GM18861 (cell line): ENCODE measurements at regions not wholly inside any gene's neighbourhood (a gene's known extent, or its start where the extent isn't known, plus 50 kb on each side); places are given as distances from the start of the nearest gene placed in this dataset.

Source experiments
- ATAC-seq: cut with Tn5 transposase; IDR thresholded peaks from one replicate; pipeline ENCODE4 v1.9.1; 2021; ENCODE audit not compliant: unreplicated experiment

GRCh38 chr1:200354243-200354642 lies 55.6 kb downstream of the ZNF281 start:
- ATAC-seq: peak; percentile 62

- no peak for ATAC-seq
Observed at GRCh38 chr1:200353232-200353631, 56.6 kb downstream of the ZNF281 start.

GRCh38 chr1:200351826-200352549 lies 57.8 kb downstream of the ZNF281 start:
- peak; percentile 63 for ATAC-seq

- ATAC-seq: no peak
Observed at GRCh38 chr1:200351425-200351824, 58.4 kb downstream of the ZNF281 start.

- no peak for ATAC-seq
Observed at GRCh38 chr1:200346700-200347099, 63.1 kb downstream of the ZNF281 start.

- ATAC-seq: no peak
Observed at GRCh38 chr1:200345520-200345919, 64.3 kb downstream of the ZNF281 start.

- ATAC-seq: no peak
Observed at GRCh38 chr1:200343874-200344273, 66.0 kb downstream of the ZNF281 start.

- ATAC-seq: no peak
Observed at GRCh38 chr1:200342511-200343311, 67.1 kb downstream of the ZNF281 start.

GRCh38 chr1:200338451-200338850 lies 71.4 kb downstream of the ZNF281 start:
- no peak for ATAC-seq

- no peak for ATAC-seq
Observed at GRCh38 chr1:200337831-200338230, 72.0 kb downstream of the ZNF281 start.

- no peak for ATAC-seq
Observed at GRCh38 chr1:200337410-200337809, 72.4 kb downstream of the ZNF281 start.

GRCh38 chr1:200336901-200337391 lies 72.9 kb downstream of the ZNF281 start:
- ATAC-seq: no peak

GRCh38 chr1:200336101-200336845 lies 73.6 kb downstream of the ZNF281 start:
- no peak for ATAC-seq

- no peak for ATAC-seq
Observed at GRCh38 chr1:200334661-200335256, 75.1 kb downstream of the ZNF281 start.

- ATAC-seq: no peak
Observed at GRCh38 chr1:200333329-200333728, 76.5 kb downstream of the ZNF281 start.

- ATAC-seq: no peak
Observed at GRCh38 chr1:200332716-200333115, 77.1 kb downstream of the ZNF281 start.

- no peak for ATAC-seq
Observed at GRCh38 chr1:200330741-200331428, 79.0 kb downstream of the ZNF281 start.

GRCh38 chr1:200329208-200329882 lies 80.5 kb downstream of the ZNF281 start:
- no peak for ATAC-seq

- ATAC-seq: no peak
Observed at GRCh38 chr1:200328379-200328778, 81.5 kb downstream of the ZNF281 start.

- no peak for ATAC-seq
Observed at GRCh38 chr1:200323856-200324400, 85.9 kb downstream of the ZNF281 start.
